Jurkat, Clone E6-1 (cell line): ENCODE measurements at regions not wholly inside any gene's neighbourhood (a gene's known extent, or its start where the extent isn't known, plus 50 kb on each side); places are given as distances from the start of the nearest gene placed in this dataset.

Experiments used
- DNase-seq: peaks from one replicate; pipeline ENCODE4 v3.0.0-alpha.2; 2011; ENCODE audit warnings: low read depth, low spot score
- H3K4me3 ChIP-seq: 2 replicates; pipeline ENCODE4 v1.5.1; 2011; ENCODE audit warnings: mild to moderate bottlenecking, low read length, control low read depth, moderate library complexity

GRCh38 chr3:153657461-153657860 is 463.7 kb upstream of the ARHGEF26 start:
- DNase-seq, result no peak
- H3K4me3 ChIP-seq, result no peak overlapping the region

GRCh38 chr3:153658136-153658535 is 463.1 kb upstream of the ARHGEF26 start:
- DNase-seq, result no peak
- H3K4me3 ChIP-seq, result no peak overlapping the region

DNA sequence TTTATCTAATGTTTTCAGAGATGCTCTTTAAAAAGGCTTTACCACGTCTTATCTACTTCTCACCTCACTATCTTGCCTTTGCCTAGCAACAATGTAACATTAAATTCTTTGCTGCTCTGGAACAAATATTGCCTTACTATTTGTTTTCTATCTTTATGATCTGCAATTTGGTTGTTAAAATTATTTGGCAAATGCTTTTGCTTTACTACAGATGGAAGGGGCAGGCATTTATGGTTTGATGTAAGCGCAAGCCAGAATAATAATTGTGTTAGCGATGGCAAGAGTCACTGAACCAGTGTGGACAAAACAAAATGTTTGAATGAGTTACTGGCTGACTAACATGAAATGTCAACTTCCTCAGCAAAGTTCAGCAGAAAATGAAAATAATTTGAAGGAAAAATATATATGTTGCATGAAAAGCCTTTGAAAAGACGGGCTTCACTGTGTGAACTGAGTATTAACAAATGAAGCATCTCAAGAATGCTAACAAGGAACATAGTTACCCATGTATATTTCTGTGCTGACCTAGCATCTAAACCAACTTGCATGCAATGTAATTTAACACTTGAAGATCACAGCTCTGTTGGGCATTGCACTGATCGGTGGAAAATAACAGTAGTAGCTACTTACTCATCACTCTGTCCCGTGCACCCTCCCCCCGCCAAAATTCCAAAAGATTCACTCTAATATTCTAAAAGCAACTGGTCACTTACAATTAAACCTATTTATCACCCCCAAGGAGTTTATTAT is 454.0 kb upstream of the ARHGEF26 start:
- DNase-seq, result no peak

DNA sequence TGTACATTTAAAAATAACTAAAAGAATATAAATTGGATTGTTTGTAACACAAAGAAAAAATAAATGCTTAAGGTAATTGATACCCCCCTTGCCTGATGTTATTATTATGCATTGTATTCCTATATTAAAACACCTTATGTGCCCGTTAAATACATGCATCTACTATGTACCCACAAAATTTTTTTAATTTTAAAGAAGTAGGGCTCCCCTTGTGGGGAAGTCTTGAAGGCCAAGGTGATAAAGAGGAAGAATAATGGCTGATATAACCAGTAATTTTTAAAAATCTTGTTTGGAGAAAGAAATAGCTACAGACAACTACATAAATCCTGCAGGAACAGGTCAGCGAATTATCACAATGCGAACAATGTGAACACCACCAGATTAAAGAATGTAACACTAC is 451.7 kb upstream of the ARHGEF26 start:
- no peak overlapping the region for H3K4me3 ChIP-seq
- DNase-seq, result no peak

More for the DNA sequence above, 454.0 kb upstream of the ARHGEF26 start:
- no peak overlapping the region for H3K4me3 ChIP-seq

- no peak for DNase-seq
Measured at GRCh38 chr3:153670577-153670976, 450.6 kb upstream of the ARHGEF26 start.

GRCh38 chr3:153673853-153674252 is 447.3 kb upstream of the ARHGEF26 start:
- H3K4me3 ChIP-seq, result no peak overlapping the region
- no peak for DNase-seq

More at GRCh38 chr3:153670577-153670976, 450.6 kb upstream of the ARHGEF26 start:
- no peak overlapping the region for H3K4me3 ChIP-seq

DNA sequence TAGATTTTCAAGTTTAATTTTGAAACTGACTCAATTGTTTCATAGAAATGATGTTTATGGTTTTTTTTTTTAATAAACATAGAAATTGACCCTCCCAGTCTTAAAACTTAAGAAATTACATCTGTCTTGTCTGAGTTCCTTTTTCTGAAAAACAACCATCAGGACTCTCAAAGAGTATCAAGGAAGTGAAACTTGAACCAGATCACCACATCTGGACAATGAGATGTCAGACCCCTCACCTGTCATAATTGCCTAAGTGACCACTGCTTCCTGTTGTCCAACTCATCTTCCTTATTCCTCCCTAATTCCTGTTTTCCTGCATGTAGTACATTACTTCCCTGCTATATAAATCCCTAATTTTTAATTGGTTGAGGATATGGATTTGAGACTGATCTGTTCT is 441.5 kb upstream of the ARHGEF26 start:
- DNase-seq, result no peak
- H3K4me3 ChIP-seq, result no peak overlapping the region

- no peak overlapping the region for H3K4me3 ChIP-seq
- no peak for DNase-seq
Measured at GRCh38 chr3:153680526-153680925, 440.7 kb upstream of the ARHGEF26 start.

DNA sequence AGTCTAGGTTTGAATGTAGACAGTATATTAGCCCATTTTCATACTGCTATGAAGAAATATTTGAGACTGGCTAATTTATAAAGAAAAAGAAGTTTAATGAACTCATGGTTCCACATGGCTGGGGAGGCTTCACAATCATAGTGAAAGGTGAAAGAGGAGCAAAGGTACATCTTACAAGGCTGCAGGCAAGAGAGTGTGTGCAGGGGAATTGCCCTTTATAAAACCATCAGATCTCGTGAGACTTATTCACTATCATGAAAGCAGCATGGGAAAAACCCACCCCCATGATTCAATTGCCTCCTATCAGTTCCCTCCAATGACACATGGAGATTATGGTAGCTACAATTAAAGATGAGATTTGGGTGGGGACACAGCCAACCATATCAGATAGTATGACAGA is 440.1 kb upstream of the ARHGEF26 start:
- no peak overlapping the region for H3K4me3 ChIP-seq
- DNase-seq, result no peak

- DNase-seq, result no peak
- H3K4me3 ChIP-seq, result no peak overlapping the region
Measured at GRCh38 chr3:153688301-153689120, 432.7 kb upstream of the ARHGEF26 start.

GRCh38 chr3:153693207-153693606 is 428.0 kb upstream of the ARHGEF26 start:
- no peak overlapping the region for H3K4me3 ChIP-seq
- no peak for DNase-seq

DNA sequence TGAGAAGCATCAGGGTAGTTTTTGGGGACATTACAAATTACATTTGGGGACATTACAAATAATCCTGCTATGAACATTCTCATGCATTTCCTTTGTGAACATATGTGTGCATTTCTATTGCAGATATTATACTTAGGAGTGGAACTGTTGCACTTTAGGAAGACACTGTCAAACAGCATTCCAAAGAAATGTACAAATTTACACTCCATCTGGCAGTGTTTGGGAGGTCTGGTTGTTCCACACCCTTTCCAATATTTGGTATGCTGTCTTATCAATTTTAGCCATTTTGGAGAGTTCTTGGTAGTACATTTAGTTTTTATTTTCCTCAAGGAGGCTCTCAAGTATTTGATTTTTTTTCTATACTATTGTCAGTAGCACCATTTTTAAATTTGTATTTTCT is 419.1 kb upstream of the ARHGEF26 start:
- DNase-seq, result no peak

GRCh38 chr3:153704115-153704514 is 417.1 kb upstream of the ARHGEF26 start:
- no peak for DNase-seq
- no peak overlapping the region for H3K4me3 ChIP-seq

More for the DNA sequence above, 419.1 kb upstream of the ARHGEF26 start:
- no peak overlapping the region for H3K4me3 ChIP-seq

DNA sequence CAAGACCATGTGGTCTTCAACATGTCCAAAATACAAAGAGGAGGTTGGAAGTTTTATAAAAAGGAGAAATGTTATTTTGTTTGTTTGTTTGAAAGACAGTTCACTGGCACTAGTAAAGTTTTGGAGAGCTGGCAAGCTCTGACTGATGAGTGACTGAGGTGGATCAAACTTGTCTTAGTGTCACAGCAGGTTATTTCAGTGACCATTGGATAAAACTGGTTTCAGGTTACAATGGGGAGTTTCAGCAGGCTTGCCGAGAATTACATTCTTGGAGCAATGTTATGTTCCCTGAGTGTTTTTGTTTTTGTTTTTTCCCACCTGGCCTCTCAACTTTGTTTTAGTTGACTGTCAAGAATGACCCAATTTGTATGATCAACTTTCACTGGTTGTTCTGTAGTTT is 414.5 kb upstream of the ARHGEF26 start:
- no peak for DNase-seq
- H3K4me3 ChIP-seq, result no peak overlapping the region

- DNase-seq, result no peak
- H3K4me3 ChIP-seq, result no peak overlapping the region
Measured at GRCh38 chr3:153714016-153714415, 407.2 kb upstream of the ARHGEF26 start.

- DNase-seq, result no peak
- H3K4me3 ChIP-seq, result no peak overlapping the region
Measured at GRCh38 chr3:153714588-153715290, 406.5 kb upstream of the ARHGEF26 start.

DNA sequence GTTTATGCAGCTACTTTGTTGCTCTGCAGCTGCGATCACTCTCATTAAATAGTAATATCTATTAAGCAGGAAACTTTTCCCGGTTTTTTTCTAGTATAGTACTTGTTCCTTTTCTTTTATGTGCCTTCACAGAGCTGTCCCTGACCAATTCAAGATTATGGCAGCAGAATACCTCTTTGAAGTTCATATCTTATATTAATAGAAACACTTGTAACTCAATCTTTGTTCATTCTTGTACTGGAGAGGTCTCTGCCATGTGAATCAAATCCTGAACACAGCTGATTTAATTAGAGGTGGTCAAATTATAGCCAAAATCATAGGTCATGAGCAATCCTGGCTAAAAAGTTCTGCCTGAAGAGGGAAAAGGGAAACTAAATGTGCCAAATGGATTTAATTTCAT is 399.0 kb upstream of the ARHGEF26 start:
- DNase-seq, result no peak
- no peak overlapping the region for H3K4me3 ChIP-seq

DNA sequence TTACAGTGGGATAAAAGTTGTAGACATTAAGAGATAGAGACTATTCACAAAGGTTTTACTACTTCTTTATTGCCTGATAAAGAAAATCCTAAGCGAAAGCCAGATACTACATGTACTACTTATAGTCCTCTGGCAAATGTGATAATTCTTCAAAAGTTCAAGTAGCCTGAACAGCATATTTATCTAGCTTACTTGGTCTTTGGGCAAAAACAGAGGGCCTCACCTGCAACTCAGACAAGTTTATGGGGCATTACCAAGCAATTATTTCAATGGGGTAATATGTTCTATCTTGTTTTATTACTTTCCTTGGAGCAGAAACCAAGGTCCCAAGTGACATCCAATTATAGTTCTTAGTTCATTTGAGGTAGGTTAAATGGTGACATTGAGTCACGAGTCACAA is 390.1 kb upstream of the ARHGEF26 start:
- DNase-seq, result no peak
- H3K4me3 ChIP-seq, result no peak overlapping the region

DNA sequence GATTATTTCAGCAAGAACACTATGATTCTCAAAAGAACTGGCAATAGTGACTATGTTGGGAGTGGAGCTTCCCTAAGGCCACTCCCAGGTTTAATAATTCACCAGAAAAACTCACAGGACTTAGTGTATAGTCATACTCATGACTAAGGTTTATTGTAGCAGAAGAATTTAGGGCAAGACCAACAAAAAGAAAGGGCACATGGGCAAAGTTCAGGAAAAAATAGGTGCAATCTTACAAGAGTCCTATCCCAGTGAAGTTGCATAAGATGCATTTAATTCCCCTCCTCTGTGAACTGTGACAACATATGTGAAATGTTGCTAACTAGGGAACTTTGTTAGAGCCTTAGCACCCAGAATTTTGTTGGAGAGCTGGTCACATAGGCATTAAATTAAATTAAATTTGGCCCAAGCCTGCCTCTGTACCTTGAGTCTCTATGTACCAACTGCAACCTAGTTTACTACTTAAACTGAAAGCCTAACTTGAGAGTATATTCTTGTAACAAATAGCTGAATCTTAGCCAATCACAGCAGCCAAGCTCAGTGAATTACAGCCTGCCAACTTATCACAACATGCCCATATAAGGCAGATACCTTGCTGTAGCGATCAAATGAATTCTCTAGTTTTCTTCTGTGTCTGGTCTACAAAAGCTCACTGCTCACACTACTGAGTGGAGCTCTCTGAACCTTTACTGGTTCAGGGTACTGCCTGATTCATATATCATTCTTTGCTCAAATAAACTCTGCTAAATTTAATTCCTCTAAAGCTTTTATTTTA is 386.2 kb upstream of the ARHGEF26 start:
- no peak for DNase-seq
- H3K4me3 ChIP-seq, result no peak overlapping the region
